ENCODE measurements at regions not wholly inside any gene's neighbourhood (a gene's known extent, or its start where the extent isn't known, plus 50 kb on each side); places are given as distances from the start of the nearest gene placed in this dataset.

DNA sequence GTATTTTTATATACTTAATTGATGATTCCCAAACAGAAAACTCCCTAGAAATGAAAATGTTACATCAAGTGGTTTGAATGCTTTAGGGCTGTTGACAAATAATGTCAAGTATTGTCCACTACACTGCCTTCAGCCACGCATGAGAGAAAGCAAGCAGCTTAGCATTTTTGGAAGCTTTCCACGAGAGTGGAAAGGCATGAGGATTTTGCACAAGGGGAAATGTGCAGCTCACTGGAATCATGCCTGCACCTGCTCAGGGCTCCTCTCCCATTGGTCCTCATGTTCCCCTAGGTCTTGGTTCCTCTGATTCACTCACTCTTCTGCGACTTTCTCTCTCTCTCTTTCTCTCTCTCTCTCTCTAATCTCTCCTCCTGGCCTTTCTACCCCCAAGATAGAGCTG lies 439.5 kb upstream of the CDH4 start:
- no peak overlapping the region for H3K4me3 ChIP-seq
- no peaks in the 10 kb centered on the region for H3K36me3 ChIP-seq
- DNase-seq: no peak
- TF ChIP-seq EP300 (IDR thresholded peaks at IDR 0.05) (no peak), POLR2AphosphoS5 (IDR thresholded peaks at IDR 0.05) (no peak), POLR2A (IDR thresholded peaks at IDR 0.05) (no peak)
- TF ChIP-seq, protein P1, sequence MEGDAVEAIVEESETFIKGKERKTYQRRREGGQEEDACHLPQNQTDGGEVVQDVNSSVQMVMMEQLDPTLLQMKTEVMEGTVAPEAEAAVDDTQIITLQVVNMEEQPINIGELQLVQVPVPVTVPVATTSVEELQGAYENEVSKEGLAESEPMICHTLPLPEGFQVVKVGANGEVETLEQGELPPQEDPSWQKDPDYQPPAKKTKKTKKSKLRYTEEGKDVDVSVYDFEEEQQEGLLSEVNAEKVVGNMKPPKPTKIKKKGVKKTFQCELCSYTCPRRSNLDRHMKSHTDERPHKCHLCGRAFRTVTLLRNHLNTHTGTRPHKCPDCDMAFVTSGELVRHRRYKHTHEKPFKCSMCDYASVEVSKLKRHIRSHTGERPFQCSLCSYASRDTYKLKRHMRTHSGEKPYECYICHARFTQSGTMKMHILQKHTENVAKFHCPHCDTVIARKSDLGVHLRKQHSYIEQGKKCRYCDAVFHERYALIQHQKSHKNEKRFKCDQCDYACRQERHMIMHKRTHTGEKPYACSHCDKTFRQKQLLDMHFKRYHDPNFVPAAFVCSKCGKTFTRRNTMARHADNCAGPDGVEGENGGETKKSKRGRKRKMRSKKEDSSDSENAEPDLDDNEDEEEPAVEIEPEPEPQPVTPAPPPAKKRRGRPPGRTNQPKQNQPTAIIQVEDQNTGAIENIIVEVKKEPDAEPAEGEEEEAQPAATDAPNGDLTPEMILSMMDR (IDR thresholded peaks at IDR 0.05): no peak
- intact Hi-C loops (cut with DNase I; ENCODE audit: low total_unique reads): no loop called here
- H3K27ac ChIP-seq: no peak overlapping the region
- 46 to 68% (median 61%) methylated on average over 3 of the region's 3 CpGs for WGBS, 5 donors
- peaks cover 0 to 4% (median 0%) of the 10 kb centered on the region in 4 donors for H3K9me3 ChIP-seq
- peaks cover 0 to 8% (median 0%) of the 10 kb centered on the region in 3 donors for H3K27me3 ChIP-seq
- H3K4me1 ChIP-seq: no peaks in the 10 kb centered on the region

DNA sequence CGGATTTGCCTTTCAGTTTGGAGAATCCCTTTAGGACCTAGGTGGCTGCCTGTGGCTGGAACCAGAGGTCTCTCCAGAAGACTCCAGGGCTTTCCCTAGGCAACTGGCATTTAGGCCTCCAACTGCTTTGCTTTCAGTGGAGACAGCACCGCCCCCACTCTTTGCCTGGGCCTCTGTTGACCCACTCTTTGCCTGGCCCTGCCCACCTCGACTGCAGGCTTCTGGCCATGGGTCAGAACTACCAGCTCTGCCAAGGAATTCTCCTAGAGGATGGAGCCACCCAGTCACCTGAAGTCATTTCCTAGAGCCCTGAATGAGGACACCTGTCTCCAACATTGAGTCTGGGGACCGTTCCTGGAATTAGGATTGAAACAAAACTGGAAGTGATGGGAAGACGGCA lies 439.0 kb upstream of the CDH4 start:
- no peaks in the 10 kb centered on the region for H3K36me3 ChIP-seq
- H3K9me3 ChIP-seq: peaks cover 0 to 4% (median 0%) of the 10 kb centered on the region in 4 donors
- H3K27me3 ChIP-seq: peaks cover 0 to 8% (median 0%) of the 10 kb centered on the region in 3 donors
- no peak for TF ChIP-seq POLR2A (IDR thresholded peaks at IDR 0.05)
- TF ChIP-seq EP300 (IDR thresholded peaks at IDR 0.05): no peak
- TF ChIP-seq, protein P1 (IDR thresholded peaks at IDR 0.05): no peak
- no peak for TF ChIP-seq POLR2AphosphoS5 (IDR thresholded peaks at IDR 0.05)
- no peak for DNase-seq
- no peaks in the 10 kb centered on the region for H3K4me1 ChIP-seq
- no peak overlapping the region for H3K4me3 ChIP-seq
- H3K27ac ChIP-seq: no peak overlapping the region
- intact Hi-C loops (cut with DNase I; ENCODE audit: low total_unique reads): no loop called here
- 54 to 67% (median 63%) methylated on average over 5 of the region's 5 CpGs for WGBS, 5 donors

DNA sequence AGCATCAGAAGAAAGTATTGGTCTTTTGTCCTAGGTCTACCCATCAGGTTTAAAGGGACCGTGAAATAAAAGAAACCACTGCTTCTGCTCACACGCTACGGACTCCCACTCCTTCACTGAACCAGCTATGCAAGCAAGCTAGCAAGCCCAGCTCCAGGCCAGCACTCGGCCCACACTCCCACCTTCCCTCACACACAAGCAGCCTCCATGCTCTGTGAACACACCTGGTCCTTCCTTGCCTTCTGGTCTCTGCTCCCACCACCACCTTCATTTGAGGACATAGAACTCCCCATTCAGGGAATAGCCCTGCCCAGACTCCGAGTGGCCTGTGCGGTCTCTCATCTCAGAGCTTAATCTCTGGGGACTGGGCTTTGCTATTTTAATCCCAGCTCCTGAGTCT lies 436.4 kb upstream of the CDH4 start:
- H3K4me1 ChIP-seq: no peaks in the 10 kb centered on the region
- no peak for DNase-seq
- TF ChIP-seq POLR2A (IDR thresholded peaks at IDR 0.05) (no peak), POLR2AphosphoS5 (IDR thresholded peaks at IDR 0.05) (no peak), EP300 (IDR thresholded peaks at IDR 0.05) (no peak)
- TF ChIP-seq, protein P1 (IDR thresholded peaks at IDR 0.05): no peak
- H3K27me3 ChIP-seq: no peaks in the 10 kb centered on the region
- WGBS, 5 donors: 84 to 93% (median 89%) methylated on average over 6 of the region's 6 CpGs
- H3K9me3 ChIP-seq: peaks cover 0 to 4% (median 0%) of the 10 kb centered on the region in 4 donors
- H3K4me3 ChIP-seq: no peak overlapping the region
- H3K36me3 ChIP-seq: no peaks in the 10 kb centered on the region
- intact Hi-C loops (cut with DNase I; ENCODE audit: low total_unique reads): no loop called here
- no peak overlapping the region for H3K27ac ChIP-seq

DNA sequence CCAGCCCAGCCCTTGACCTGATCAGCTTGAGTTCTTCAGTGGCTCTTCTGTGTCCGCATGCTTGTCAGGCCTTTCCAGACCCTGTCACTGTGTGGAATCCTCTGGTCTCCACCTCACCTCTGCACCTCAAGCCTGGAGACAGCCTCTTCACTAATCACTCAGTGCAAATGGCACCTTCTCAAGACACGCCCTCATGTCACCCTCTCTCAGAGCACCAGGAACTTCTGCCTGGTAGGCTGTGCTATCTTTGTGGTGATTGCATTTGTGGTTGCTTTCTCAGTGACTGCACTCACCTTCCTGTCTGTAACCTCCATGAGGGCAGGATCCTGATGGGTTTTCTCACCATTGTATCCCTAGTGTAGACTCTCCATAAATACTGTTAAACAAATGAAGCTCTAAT lies 435.2 kb upstream of the CDH4 start:
- intact Hi-C loops (cut with DNase I; ENCODE audit: low total_unique reads): no loop called here
- TF ChIP-seq, protein P1 (IDR thresholded peaks at IDR 0.05): no peak
- TF ChIP-seq EP300 (IDR thresholded peaks at IDR 0.05) (no peak), POLR2AphosphoS5 (IDR thresholded peaks at IDR 0.05) (no peak), POLR2A (IDR thresholded peaks at IDR 0.05) (no peak)
- H3K4me3 ChIP-seq: no peak overlapping the region
- 58 to 93% (median 81%) methylated on average over 2 of the region's 2 CpGs for WGBS, 5 donors
- no peaks in the 10 kb centered on the region for H3K36me3 ChIP-seq
- no peak overlapping the region for H3K27ac ChIP-seq
- no peaks in the 10 kb centered on the region for H3K9me3 ChIP-seq
- peaks cover 0 to 12% (median 0%) of the 10 kb centered on the region in 3 donors for H3K27me3 ChIP-seq
- DNase-seq: no peak
- no peaks in the 10 kb centered on the region for H3K4me1 ChIP-seq

Data from stomach (tissue), 8 donors.